Inflammatory macrophage (primary cell): ENCODE measurements at regions not wholly inside any gene's neighbourhood (a gene's known extent, or its start where the extent isn't known, plus 50 kb on each side); places are given as distances from the start of the nearest gene placed in this dataset.

Experiments used
- DNase-seq, 2 donors: peaks; one replicate each; pipeline ENCODE4 v3.0.0-alpha.2; 2020 to 2022

- no peak for DNase-seq
Observed at GRCh38 chr11:33520112-33520511, 180.5 kb downstream of the C11orf91 start.

- peak in 1 of 2 donors; percentile 11 for DNase-seq
Observed at GRCh38 chr11:33515347-33515746, 185.3 kb downstream of the C11orf91 start.

DNA sequence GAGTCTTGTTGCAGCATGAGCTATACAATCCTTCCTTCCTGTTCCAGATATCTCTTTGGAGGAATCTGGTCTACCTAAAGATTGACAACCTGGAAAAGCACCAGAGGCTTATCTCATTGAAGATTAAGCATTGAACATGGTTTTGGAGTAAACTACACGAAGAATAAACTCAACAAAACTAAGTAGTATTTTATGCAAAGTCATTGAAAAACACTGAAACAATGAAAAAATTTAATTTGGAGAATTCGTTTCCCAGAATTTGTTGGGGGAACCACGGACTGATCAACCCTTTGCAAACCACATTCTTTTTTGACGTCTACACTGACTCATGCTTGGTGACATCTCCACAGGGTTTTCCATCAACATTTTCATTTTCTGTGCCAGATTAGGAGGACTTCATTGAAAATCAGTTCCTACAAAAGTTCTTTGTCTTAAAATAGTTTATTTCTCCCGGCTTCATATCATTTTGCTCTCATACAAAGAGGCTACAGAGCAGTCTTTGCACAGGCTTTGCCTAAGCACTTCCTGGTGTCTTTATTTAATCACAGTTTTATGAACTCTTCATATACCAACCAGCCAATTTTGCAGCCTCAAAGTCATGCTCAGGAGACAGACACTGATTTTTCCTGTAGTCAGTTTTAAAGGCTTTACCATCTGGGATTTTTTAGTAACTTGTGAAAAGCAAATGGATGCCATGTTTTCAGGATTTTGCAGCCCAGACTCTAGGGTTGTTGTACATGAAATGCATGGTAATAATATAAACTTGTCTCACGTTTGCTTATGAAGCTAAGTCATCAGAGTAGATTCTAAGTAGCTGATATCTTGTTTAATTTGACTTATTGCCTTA is 186.3 kb downstream of the C11orf91 start:
- no peak for DNase-seq

- no peak for DNase-seq
Observed at GRCh38 chr11:33509632-33510031, 191.0 kb downstream of the C11orf91 start.

DNA sequence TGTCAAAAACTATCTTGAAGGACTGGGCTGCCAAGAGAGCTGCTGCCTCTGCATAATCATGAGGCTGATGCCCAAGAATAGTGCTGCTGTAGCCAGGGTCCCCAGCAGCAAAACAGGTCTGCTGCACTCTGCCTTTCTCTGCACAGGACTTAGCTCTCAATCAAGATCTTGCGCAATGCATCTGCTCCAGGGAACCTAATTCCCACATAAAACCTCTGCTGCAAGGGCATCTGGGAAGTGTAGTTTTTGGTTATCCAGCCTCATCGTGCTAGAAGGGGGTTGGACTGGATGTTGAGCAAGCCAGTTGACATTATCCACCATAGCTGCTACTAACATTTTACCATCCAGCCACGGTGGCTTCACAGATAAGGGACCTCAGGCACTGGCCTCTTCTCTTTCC is 192.7 kb downstream of the C11orf91 start:
- no peak for DNase-seq

DNA sequence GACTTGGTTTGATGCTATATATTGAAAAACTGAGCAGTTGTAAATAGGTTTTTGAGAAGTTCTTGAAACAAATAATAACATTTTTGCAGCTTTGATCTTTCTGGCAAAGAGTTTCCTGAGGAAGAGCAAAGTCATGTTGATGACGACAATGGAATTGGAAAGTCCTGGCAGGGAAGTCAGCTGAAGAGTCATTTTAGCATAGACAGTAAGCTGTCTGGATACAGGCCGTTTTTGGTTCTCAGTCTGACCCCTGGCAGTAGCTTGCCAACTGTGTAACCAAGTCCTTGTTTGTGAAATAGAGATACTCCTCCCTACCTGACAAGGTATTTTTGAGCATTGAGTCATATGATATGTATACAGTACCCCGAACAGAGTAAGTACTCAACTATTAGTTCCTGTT is 193.3 kb downstream of the C11orf91 start:
- DNase-seq = no peak

GRCh38 chr11:33505093-33505492 is 195.5 kb downstream of the C11orf91 start:
- no peak for DNase-seq

GRCh38 chr11:33500861-33501479 is 199.7 kb downstream of the C11orf91 start:
- DNase-seq = peak in 1 of 2 donors; percentile 8

- DNase-seq = no peak
Observed at GRCh38 chr11:33500332-33500731, 200.3 kb downstream of the C11orf91 start.

- DNase-seq = no peak
Observed at GRCh38 chr11:33492596-33492995, 208.0 kb downstream of the C11orf91 start.

DNA sequence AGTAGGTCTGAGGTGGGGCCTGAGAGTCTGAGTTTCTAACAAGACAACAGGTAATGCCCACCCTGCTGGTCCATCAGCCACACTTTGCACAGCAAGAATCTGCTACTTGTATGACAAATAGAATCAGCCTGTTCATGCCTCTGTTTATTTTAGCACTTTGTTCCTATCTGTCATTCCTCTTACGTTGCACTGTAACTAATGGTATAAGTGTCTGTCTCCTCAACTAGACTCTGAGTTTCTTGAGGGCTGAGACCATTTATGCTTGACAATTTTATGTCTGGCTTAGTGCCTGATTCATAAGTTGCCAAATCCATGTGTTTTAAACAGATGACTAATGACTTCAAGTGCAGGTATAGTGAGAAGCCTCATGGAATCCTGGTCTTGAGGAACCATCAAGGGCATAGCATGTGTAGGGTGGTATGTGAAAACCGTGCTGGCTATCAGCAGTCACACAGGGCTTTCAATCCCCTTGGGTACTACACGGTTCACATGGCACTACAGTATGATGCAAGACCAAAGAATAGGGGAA is 209.7 kb downstream of the C11orf91 start:
- no peak for DNase-seq

DNA sequence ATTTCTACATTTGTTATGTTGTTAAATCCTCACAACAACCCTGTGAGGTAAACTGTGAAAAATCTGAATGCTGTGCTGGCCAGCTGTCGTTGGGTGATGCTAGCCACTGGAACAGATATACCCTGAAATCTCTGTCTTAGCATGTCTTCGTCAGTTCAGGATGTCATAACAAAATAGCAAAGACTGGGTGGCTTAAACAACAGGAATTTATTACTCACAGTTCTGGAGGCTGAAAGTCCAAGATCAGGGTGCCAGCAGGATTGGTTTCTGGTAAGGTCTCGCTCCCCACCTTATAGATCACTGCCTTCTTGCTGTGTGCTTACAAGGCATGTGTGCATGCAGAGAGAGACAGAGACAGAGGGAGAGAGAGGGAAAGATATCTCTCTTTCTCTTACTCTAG is 211.7 kb downstream of the C11orf91 start:
- no peak for DNase-seq

DNA sequence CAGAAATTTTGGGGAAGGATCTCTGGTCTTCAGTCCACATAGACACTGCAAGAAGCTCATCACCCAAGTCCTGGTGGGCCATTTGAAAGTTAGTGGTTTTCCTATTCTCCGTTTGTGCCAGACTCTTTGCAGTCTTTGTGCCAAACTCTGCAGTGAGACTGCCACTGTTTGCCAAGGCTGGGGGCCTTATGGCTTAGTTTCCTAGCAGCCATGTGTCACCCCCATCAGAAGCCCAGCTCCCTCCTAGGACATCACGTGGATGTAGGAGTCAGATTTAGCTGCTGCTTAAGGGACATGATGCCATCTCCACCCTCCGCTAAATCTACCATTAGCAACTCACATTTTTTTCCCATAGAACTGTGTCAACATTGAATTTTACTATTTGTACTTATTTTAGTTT is 220.0 kb downstream of the C11orf91 start:
- DNase-seq = no peak

- DNase-seq = no peak
Observed at GRCh38 chr11:33479231-33479630, 221.4 kb downstream of the C11orf91 start.

- no peak for DNase-seq
Observed at GRCh38 chr11:33478111-33478573, 221.0 kb downstream of the HIPK3 start.

DNA sequence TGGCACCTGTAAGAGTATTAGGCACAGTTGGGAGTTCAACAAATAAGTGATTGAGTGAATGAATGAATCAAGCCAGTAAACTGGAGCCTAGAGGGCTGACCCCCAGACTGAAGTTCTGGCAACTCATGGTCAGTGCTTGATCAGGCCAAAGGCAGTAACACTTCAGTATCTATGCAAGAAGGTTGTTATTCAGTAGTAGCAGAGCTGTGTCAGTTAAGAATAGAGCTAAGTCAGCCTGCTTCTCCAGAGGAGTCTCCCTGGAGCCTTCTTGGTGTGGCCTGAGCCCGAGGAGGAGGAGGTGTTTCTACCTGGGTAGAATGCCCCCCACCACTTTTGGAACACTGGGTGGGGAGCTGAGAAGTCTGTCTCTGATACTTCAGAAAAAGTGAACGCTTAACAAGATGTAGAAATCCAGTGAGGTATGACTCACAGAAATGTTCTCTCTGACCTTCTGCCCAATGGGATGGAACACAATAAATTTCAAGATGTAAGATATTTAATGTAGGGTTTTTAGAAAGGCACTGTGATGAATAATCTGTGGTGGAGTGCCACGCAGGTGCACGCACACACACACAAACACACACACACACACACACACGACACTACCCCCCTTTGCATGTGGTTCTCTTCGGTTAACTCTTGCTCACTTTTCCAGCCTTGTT is 219.9 kb downstream of the HIPK3 start:
- no peak for DNase-seq

DNA sequence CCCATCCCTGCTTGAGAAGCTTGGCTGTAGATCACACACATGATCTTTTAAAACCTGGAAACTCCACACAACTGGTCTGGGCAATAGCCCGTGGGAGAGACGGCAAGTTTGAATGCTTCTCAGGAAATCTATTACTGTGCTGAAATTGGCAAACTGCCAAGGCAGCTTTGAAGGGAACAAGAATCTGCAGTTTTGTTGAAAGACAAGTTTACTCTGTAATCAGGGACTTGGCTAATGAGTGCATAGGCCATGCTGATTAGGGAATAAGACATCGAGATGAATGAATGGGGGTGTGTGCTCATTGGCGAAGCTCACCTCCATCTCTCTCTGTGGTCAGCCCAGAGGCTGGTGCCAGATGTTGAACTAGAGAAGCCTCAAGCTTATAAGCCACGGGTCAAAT is 218.8 kb downstream of the HIPK3 start:
- no peak for DNase-seq

DNA sequence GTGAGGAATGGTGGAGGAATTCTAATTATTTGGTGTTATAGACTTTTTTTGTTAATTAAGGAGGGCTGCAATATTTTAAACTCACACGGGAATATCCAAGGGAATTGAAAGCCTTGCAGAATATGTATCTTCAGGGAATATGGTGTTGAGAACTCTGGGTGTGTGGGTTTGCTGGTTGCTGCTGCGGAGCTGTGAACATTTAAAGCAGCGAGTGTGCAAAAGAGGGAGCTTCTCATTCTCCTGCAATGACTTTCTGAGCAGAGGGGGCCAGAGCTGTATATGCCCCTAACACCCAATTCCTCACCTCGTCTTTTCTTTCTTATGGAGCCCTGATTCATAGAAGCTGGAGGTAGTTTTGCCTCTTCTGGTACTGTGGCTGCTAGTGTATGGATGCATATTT is 217.7 kb downstream of the HIPK3 start:
- DNase-seq = no peak

- DNase-seq = no peak
Observed at GRCh38 chr11:33471541-33471940, 214.4 kb downstream of the HIPK3 start.

GRCh38 chr11:33467966-33468365 is 210.8 kb downstream of the HIPK3 start:
- DNase-seq = no peak

DNA sequence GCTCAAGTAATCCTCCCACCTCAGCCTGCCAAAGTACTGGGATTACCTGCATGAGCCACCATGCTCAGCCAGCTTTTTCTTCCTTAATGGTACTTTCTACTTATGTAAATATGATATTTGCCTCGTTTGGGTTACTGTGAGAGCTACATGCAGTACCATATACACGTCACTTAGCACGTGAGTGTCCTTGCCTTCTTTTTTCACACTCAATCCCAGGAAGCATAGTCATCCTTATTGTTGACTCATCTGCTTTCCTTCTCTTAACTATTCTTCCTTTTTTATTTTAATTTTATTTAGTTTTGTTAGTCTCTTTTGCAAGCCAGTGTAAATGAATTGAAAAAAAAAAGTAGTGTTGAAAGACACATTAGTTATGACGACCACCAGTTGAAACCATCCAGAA is 205.9 kb downstream of the HIPK3 start:
- DNase-seq = no peak

DNA sequence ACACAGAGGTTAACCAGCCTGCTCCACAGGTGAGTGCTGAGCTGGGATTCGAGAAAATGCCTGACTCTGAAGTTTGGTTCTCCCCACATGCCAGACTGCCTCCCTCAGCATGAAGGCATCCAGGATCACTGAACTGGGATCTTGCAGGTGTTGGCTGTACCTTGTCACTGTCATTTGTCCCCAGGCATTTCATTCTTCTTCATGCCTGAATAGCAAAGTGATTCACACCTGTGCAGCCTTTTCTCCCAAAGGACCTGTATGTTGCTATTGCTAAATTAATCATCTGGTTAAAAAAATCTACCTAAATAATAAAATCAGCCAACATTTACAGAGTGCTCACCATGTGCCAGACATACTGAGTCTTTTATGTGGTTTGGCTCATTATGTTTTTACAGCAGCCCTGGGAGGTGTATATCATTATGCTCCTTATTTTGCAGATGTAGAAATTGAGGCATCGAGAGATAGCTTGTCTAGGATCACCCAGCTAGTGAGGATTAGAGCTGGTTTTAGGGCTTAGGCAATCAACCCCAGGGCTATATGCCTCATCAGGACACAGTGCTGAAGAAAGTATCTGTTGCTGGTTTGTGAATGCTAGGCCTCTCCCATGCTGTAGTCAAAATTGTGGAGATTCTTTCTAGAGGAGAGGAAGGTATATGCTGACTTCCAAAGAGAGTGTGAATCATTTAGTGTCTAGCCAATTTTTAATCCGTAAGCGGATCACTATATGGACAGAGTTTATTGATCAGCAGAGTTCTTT is 204.4 kb downstream of the HIPK3 start:
- no peak for DNase-seq

DNA sequence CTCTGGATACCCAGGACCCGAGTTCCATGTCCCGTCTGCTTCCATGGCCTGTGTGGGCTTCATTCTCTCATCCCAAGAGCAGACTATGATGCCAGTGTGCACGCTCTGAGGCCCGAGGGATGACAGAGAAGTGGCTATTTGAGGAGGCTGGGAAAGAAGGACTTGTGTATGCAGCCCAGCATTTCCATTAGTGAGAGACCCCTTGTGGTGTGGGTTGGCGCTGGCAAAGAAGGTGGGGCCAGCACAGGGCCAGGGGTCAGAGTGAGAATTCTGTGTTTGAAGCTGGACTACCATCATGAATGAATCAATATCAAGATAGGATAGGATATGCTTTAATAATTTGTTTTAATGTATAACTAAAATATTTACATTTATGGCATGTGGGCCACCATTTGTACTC is 200.8 kb downstream of the HIPK3 start:
- no peak for DNase-seq
